HCT116 (cell line): ENCODE measurements at regions not wholly inside any gene's neighbourhood (a gene's known extent, or its start where the extent isn't known, plus 50 kb on each side); places are given as distances from the start of the nearest gene placed in this dataset.

Source experiments
- ATAC-seq: fragments of 200-7000 bp; cut with Tn5 transposase; 2 replicates; pipeline ENCODE4 v1.9.1; 2020; ENCODE audit warnings: mild to moderate bottlenecking, moderate library complexity
- BruUV-seq: library from RNA; stranded (reverse); fragments of 400-500 nt; replicated peaks from 2 replicates; lab custom pipeline; 2021; lab: Mats Ljungman, UMichigan
- CTCF ChIA-PET: fragments of 300-600 bp; sonication (Branson Sonifier 250); formaldehyde crosslinking; loops from one replicate; lab custom pipeline; 2021; ENCODE audit warnings: antibody characterized with exemption; lab: Charles Lee
- POLR2A ChIA-PET: fragments of 300-600, 350-600 bp; sonication (Branson Sonifier 250); formaldehyde crosslinking; loops from one replicate; lab custom pipeline; 2021; ENCODE audit warnings: antibody characterized with exemption; lab: Charles Lee
- RAD21 ChIA-PET, 2 experiments: fragments of 300-600 bp; sonication (Branson Sonifier 250); formaldehyde crosslinking; loops; one replicate each; lab custom pipeline; 2023; ENCODE audit warnings: low total read pairs in 2 of 2; ENCODE audit not compliant: uncharacterized antibody in 2 of 2, unreplicated experiment in 2 of 2, low non-redundant PET in 1 of 2; lab: Charles Lee
- DNase-seq: peaks from one replicate; pipeline ENCODE4 v3.0.0-alpha.2; 2010; ENCODE audit warnings: low read depth, low spot score
- H2AFZ ChIP-seq: fragments of 200-600 bp; shearing (Covaris generic), sonication (generic); 2 replicates; pipeline ENCODE4 v1.6.1; 2017; ENCODE audit warnings: low read depth, mixed run types, mixed read lengths, antibody characterized with exemption, low read length; ENCODE audit not compliant: poor library complexity, severe bottlenecking
- H3K27ac ChIP-seq: 2 replicates; pipeline ENCODE4 v1.5.1; 2012; ENCODE audit warnings: low read depth, low read length
- H3K27me3 ChIP-seq: fragments of 200-600 bp; sonication (generic); 2 replicates; pipeline ENCODE4 v1.6.1; 2016; ENCODE audit warnings: mixed run types, low read length, mixed read lengths; ENCODE audit not compliant: insufficient read depth
- H3K36me3 ChIP-seq, 2 experiments: fragments of 200-500 bp in 1 of 2; fragments of 200-600 bp in 1 of 2; sonication (Bioruptor generic) in 1 of 2; sonication (generic) in 1 of 2; 2 replicates each; pipeline versions ENCODE4 v1.5.1 to v1.6.1; 2014 to 2016; ENCODE audit warnings: low read length in 2 of 2, inconsistent platforms in 1 of 2, mixed read lengths in 1 of 2, mixed run types in 1 of 2; ENCODE audit not compliant: insufficient read depth in 2 of 2, control insufficient read depth in 1 of 2
- H3K4me1 ChIP-seq, 2 experiments: fragments of 200-600 bp in 1 of 2; sonication (generic) in 1 of 2; 2 replicates each; pipeline versions ENCODE4 v1.5.1 to v1.6.1; 2012 to 2017; ENCODE audit warnings: low read length in 2 of 2, inconsistent platforms in 1 of 2, mild to moderate bottlenecking in 1 of 2, mixed read lengths in 1 of 2, mixed run types in 1 of 2, moderate library complexity in 1 of 2; ENCODE audit not compliant: insufficient read depth in 2 of 2, control insufficient read depth in 1 of 2
- H3K4me2 ChIP-seq: fragments of 200-600 bp; sonication (generic); 2 replicates; pipeline ENCODE4 v1.6.1; 2017; ENCODE audit warnings: mixed run types, low read length, mixed read lengths
- H3K4me3 ChIP-seq, 2 experiments: fragments of 200-600 bp in 1 of 2; sonication (generic) in 1 of 2; replicated peaks in 1 of 2; 2 replicates each; pipeline ENCODE4 v1.5.1; 2011 to 2016; ENCODE audit warnings: low read length in 2 of 2, control low read depth in 1 of 2, low read depth in 1 of 2, mild to moderate bottlenecking in 1 of 2, mixed read lengths in 1 of 2, mixed run types in 1 of 2
- H3K79me2 ChIP-seq: fragments of 200-600 bp; sonication (generic); 2 replicates; pipeline ENCODE4 v1.6.1; 2017; ENCODE audit warnings: mild to moderate bottlenecking, mixed run types, low read length, moderate library complexity, mixed read lengths; ENCODE audit not compliant: insufficient read depth
- H3K9ac ChIP-seq: fragments of 200-600 bp; sonication (generic); 2 replicates; pipeline ENCODE4 v1.6.1; 2016; ENCODE audit warnings: low read length, mixed read lengths
- H3K9me2 ChIP-seq: fragments of 200-600 bp; sonication (generic), shearing (Covaris generic); 2 replicates; pipeline ENCODE4 v1.6.1; 2017; ENCODE audit warnings: mixed run types, mild to moderate bottlenecking, moderate library complexity; ENCODE audit not compliant: insufficient read depth
- H3K9me3 ChIP-seq, 2 experiments: fragments of 200-500 bp in 1 of 2; fragments of 200-600 bp in 1 of 2; sonication (Bioruptor generic) in 1 of 2; sonication (generic) in 1 of 2; 2 replicates each; pipeline ENCODE4 v1.6.1; 2014 to 2017; ENCODE audit warnings: low read length in 2 of 2, mixed read lengths in 2 of 2, inconsistent platforms in 1 of 2, low read depth in 1 of 2, mild to moderate bottlenecking in 1 of 2, mixed run types in 1 of 2, moderate library complexity in 1 of 2; ENCODE audit not compliant: control insufficient read depth in 1 of 2, insufficient read depth in 1 of 2
- H4K20me1 ChIP-seq: fragments of 200-600 bp; sonication (generic), shearing (Covaris generic); 2 replicates; pipeline ENCODE4 v1.6.1; 2017; ENCODE audit warnings: mixed run types, mild to moderate bottlenecking, moderate library complexity; ENCODE audit not compliant: insufficient read depth
- CBX3 ChIP-seq: IDR thresholded peaks from 2 replicates; pipeline ENCODE4 v1.6.1; 2012; ENCODE audit warnings: low read depth
- ELF1 ChIP-seq: IDR thresholded peaks from 2 replicates; pipeline ENCODE4 v1.6.1; 2012; ENCODE audit warnings: low read depth, borderline replicate concordance
- FOSL1 ChIP-seq: IDR thresholded peaks from 2 replicates; pipeline ENCODE4 v1.6.1; 2012; ENCODE audit warnings: low read depth
- MAX ChIP-seq: IDR thresholded peaks from 2 replicates; pipeline ENCODE4 v1.6.1; 2012
- POLR2AphosphoS5 ChIP-seq: IDR thresholded peaks from 2 replicates; pipeline ENCODE4 v1.6.1; 2011; ENCODE audit warnings: mild to moderate bottlenecking, low read depth, low read length, moderate library complexity
- RAD21 ChIP-seq: IDR thresholded peaks from 2 replicates; pipeline ENCODE4 v1.6.1; 2012; ENCODE audit warnings: low read depth, mild to moderate bottlenecking
- REST ChIP-seq: IDR thresholded peaks from 2 replicates; pipeline ENCODE4 v1.6.1; 2012; ENCODE audit warnings: low read depth
- SP1 ChIP-seq: IDR thresholded peaks from 2 replicates; pipeline ENCODE4 v1.6.1; 2012; ENCODE audit warnings: low read depth
- ZFX ChIP-seq: fragments of 450-650 bp; IDR thresholded peaks from 2 replicates; pipeline ENCODE4 v1.6.1; 2017
- intact Hi-C: fragments of 100-400 bp; cut with micrococcal nuclease; formaldehyde crosslinking; loops from 2 replicates; pipeline ENCODE4 v1.10.0; 2022
- TF ChIP-seq, protein P1 (sequence below), 3 experiments: fragments of 200-600 bp in 1 of 3; sonication (generic) in 1 of 3; IDR thresholded peaks in 2 of 3; conservative IDR thresholded peaks in 1 of 3; 2 replicates each; pipeline ENCODE4 v1.5.1; 2012 to 2017; ENCODE audit warnings: low read depth in 2 of 3, low read length in 2 of 3, antibody characterized with exemption in 1 of 3, borderline replicate concordance in 1 of 3, control low read depth in 1 of 3, mild to moderate bottlenecking in 1 of 3, mixed read lengths in 1 of 3, mixed run types in 1 of 3, moderate library complexity in 1 of 3; ENCODE audit not compliant: insufficient read depth in 1 of 3

DNA sequence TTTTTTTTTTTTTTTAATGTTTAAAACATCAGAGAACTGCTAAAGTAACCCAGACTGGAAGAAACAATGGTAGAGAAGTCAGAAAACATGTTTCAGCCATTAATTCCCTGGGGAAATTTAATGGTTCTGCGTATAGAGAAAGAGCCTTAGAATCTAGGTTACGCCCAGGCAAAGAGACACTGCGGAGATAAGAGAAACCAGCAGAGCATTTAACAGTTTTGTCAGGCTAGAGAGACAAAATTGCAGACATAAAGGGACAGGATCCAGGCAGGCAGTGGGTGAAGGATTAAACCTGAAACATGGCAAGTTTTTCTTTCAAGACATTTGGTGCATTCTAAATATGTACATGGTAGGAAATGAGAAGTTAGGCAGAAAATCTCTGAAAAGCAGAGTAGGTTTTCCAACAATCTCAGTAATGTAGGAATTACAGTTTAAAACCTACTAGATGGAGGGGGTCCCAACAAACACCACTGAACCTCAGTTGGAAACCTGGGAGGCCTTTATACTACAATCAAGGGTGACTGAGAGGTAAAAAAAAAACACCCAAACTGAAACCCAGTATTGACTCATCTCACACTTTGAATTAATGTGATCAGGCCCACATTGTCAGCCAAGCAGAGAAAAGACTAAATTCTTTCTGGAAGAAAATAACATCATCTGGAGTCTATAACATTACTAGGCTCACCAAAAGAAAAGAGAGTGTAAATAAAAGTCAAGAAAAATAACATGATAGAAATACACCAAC lies 254.2 kb upstream of the NWD2 start:
- no peaks in the 10 kb centered on the region for H3K4me1 ChIP-seq
- H3K36me3 ChIP-seq, result no peaks in the 10 kb centered on the region
- H3K4me2 ChIP-seq, result no peak overlapping the region
- CTCF ChIA-PET, result no interaction called here
- H4K20me1 ChIP-seq, result no peaks in the 10 kb centered on the region
- ATAC-seq (no peak), DNase-seq (no peak)
- no TSS peak for BruUV-seq
- no peak for TF ChIP-seq FOSL1
- TF ChIP-seq RAD21, result no peak
- TF ChIP-seq, protein P1, sequence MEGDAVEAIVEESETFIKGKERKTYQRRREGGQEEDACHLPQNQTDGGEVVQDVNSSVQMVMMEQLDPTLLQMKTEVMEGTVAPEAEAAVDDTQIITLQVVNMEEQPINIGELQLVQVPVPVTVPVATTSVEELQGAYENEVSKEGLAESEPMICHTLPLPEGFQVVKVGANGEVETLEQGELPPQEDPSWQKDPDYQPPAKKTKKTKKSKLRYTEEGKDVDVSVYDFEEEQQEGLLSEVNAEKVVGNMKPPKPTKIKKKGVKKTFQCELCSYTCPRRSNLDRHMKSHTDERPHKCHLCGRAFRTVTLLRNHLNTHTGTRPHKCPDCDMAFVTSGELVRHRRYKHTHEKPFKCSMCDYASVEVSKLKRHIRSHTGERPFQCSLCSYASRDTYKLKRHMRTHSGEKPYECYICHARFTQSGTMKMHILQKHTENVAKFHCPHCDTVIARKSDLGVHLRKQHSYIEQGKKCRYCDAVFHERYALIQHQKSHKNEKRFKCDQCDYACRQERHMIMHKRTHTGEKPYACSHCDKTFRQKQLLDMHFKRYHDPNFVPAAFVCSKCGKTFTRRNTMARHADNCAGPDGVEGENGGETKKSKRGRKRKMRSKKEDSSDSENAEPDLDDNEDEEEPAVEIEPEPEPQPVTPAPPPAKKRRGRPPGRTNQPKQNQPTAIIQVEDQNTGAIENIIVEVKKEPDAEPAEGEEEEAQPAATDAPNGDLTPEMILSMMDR (IDR thresholded peaks at IDR 0.05 in 2 of 3, conservative IDR thresholded peaks at IDR 0.05 in 1 of 3; ENCODE audit: borderline replicate concordance in 1 of 3, insufficient read depth in 1 of 3, low read depth in 2 of 3, low read length in 2 of 3), result no peak
- TF ChIP-seq SP1, result no peak
- no peak for TF ChIP-seq POLR2AphosphoS5
- no peak for TF ChIP-seq CBX3
- H3K27me3 ChIP-seq, result no peaks in the 10 kb centered on the region
- no peaks in the 10 kb centered on the region for H3K9me3 ChIP-seq
- intact Hi-C loops, result no loop called here
- no peak overlapping the region for H3K9ac ChIP-seq
- H2AFZ ChIP-seq, result no peak overlapping the region
- H3K79me2 ChIP-seq, result no peaks in the 10 kb centered on the region
- RAD21 ChIA-PET, result no interaction called here
- POLR2A ChIA-PET, result no interaction called here
- H3K27ac ChIP-seq, result no peak overlapping the region
- H3K4me3 ChIP-seq, result no peak overlapping the region
- H3K9me2 ChIP-seq, result no peaks in the 10 kb centered on the region

- intact Hi-C loops, result no loop called here
- H3K9me3 ChIP-seq, result no peaks in the 10 kb centered on the region
- ChIA-PET CTCF (no interaction called here), RAD21 (no interaction called here), POLR2A (no interaction called here)
- no peaks in the 10 kb centered on the region for H3K27me3 ChIP-seq
- no peak overlapping the region for H2AFZ ChIP-seq
- H3K36me3 ChIP-seq, result no peaks in the 10 kb centered on the region
- H3K9ac ChIP-seq, result no peak overlapping the region
- H3K4me2 ChIP-seq, result no peak overlapping the region
- H3K4me3 ChIP-seq, result no peak overlapping the region
- BruUV-seq, result no TSS peak
- no peak for DNase-seq
- no peak for ATAC-seq
- H3K9me2 ChIP-seq, result no peaks in the 10 kb centered on the region
- H3K4me1 ChIP-seq, result no peaks in the 10 kb centered on the region
- no peaks in the 10 kb centered on the region for H4K20me1 ChIP-seq
- H3K79me2 ChIP-seq, result no peaks in the 10 kb centered on the region
- no peak overlapping the region for H3K27ac ChIP-seq
- TF ChIP-seq ZFX (no peak), REST (no peak), MAX (no peak), ELF1 (no peak), FOSL1 (no peak)
Measured at GRCh38 chr4:36997727-36998126, 246.8 kb upstream of the NWD2 start.
